ENCODE measurements at regions not wholly inside any gene's neighbourhood (a gene's known extent, or its start where the extent isn't known, plus 50 kb on each side); places are given as distances from the start of the nearest gene placed in this dataset.

GRCh38 chr12:77122236-77122635 is 56.9 kb upstream of the E2F7 start:
- intact Hi-C loops (cut with DNase I) = no loop called here
- no peak overlapping the region for H3K27ac ChIP-seq

GRCh38 chr12:77120156-77121085 is 55.1 kb upstream of the E2F7 start:
- ATAC-seq (no peak), DNase-seq (no peak)
- Histone ChIP-seq H3K36me3 (no peaks in the 10 kb centered on the region), H3K9me3 (no peaks in the 10 kb centered on the region), H3K27me3 (ENCODE audit: low read depth) (no peaks in the 10 kb centered on the region), H3K4me3 (no peak overlapping the region), H3K4me1 (no peaks in the 10 kb centered on the region), H3K27ac (no peak overlapping the region)
- TF ChIP-seq, protein P1, sequence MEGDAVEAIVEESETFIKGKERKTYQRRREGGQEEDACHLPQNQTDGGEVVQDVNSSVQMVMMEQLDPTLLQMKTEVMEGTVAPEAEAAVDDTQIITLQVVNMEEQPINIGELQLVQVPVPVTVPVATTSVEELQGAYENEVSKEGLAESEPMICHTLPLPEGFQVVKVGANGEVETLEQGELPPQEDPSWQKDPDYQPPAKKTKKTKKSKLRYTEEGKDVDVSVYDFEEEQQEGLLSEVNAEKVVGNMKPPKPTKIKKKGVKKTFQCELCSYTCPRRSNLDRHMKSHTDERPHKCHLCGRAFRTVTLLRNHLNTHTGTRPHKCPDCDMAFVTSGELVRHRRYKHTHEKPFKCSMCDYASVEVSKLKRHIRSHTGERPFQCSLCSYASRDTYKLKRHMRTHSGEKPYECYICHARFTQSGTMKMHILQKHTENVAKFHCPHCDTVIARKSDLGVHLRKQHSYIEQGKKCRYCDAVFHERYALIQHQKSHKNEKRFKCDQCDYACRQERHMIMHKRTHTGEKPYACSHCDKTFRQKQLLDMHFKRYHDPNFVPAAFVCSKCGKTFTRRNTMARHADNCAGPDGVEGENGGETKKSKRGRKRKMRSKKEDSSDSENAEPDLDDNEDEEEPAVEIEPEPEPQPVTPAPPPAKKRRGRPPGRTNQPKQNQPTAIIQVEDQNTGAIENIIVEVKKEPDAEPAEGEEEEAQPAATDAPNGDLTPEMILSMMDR (IDR thresholded peaks at IDR 0.05) = no peak
- intact Hi-C loops (cut with DNase I) = no loop called here

More at GRCh38 chr12:77122236-77122635, 56.9 kb upstream of the E2F7 start:
- no peaks in the 10 kb centered on the region for H3K36me3 ChIP-seq
- no peaks in the 10 kb centered on the region for H3K27me3 ChIP-seq (ENCODE audit: low read depth)
- no peak overlapping the region for H3K4me3 ChIP-seq
- H3K4me1 ChIP-seq = no peaks in the 10 kb centered on the region
- TF ChIP-seq, protein P1 (IDR thresholded peaks at IDR 0.05) = no peak
- DNase-seq (no peak), ATAC-seq (no peak)
- no peaks in the 10 kb centered on the region for H3K9me3 ChIP-seq

DNA sequence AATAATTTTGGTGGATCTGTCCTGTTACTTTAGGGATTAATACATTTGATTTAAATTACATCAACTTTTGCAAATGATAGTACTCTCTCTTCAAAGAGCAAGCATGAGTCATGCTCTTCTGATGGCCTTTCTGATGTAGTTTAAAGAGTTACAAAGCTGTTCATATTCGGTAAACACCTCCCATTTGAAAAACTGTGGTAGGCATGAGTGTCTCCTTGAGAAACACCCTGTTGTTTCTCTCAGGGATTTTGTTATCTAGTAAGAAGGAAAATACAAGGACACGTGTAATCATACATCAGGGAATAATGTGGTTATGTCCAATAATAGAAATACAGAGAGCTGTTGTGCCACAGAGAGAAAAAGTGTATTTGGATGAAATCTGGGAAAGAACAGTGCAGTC is 53.3 kb upstream of the E2F7 start:
- Histone ChIP-seq H3K27ac (no peak overlapping the region), H3K4me3 (no peak overlapping the region), H3K9me3 (no peaks in the 10 kb centered on the region), H3K4me1 (no peaks in the 10 kb centered on the region), H3K36me3 (no peaks in the 10 kb centered on the region), H3K27me3 (ENCODE audit: low read depth) (no peaks in the 10 kb centered on the region)
- ATAC-seq (no peak), DNase-seq (no peak)
- intact Hi-C loops (cut with DNase I) = no loop called here
- TF ChIP-seq, protein P1 (IDR thresholded peaks at IDR 0.05) = no peak

- intact Hi-C loops (cut with DNase I) = no loop called here
- DNase-seq (no peak), ATAC-seq (no peak)
- no peak overlapping the region for H3K4me3 ChIP-seq
- no peaks in the 10 kb centered on the region for H3K27me3 ChIP-seq (ENCODE audit: low read depth)
- H3K4me1 ChIP-seq = no peaks in the 10 kb centered on the region
- TF ChIP-seq, protein P1 (IDR thresholded peaks at IDR 0.05) = no peak
- H3K9me3 ChIP-seq = no peaks in the 10 kb centered on the region
- H3K36me3 ChIP-seq = no peaks in the 10 kb centered on the region
- H3K27ac ChIP-seq = no peak overlapping the region
Measured at GRCh38 chr12:77116277-77116676, 50.9 kb upstream of the E2F7 start.

DNA sequence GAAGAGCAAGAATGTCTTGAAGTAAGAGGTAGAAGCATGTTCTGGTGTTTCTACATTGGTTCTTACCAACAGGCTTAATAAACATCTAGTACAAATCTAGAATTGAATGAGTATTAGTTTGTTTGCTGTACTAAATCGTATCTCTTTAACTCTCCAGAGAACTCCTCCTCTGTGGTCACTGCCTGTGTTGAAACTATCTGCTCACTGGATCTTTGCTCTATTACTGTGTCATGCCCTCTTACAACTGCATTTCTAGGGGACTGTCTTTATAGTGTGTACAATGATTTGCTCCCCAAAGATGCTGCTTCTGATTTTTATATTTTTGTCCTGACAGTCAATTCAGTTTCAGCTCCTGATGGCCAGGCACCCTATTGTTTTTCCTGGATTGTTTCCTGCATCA is 50.1 kb upstream of the E2F7 start:
- H3K27ac ChIP-seq = no peak overlapping the region
- no peaks in the 10 kb centered on the region for H3K36me3 ChIP-seq
- no peak for ATAC-seq
- H3K4me1 ChIP-seq = no peaks in the 10 kb centered on the region
- no peak overlapping the region for H3K4me3 ChIP-seq
- intact Hi-C loops (cut with DNase I) = no loop called here
- no peak for DNase-seq
- TF ChIP-seq, protein P1 (IDR thresholded peaks at IDR 0.05) = no peak
- no peaks in the 10 kb centered on the region for H3K27me3 ChIP-seq (ENCODE audit: low read depth)
- no peaks in the 10 kb centered on the region for H3K9me3 ChIP-seq

Data from lower lobe of right lung (tissue), 2 donors.